ENCODE measurements at regions not wholly inside any gene's neighbourhood (a gene's known extent, or its start where the extent isn't known, plus 50 kb on each side); places are given as distances from the start of the nearest gene placed in this dataset.
"Not testable (repeated sequence)": the region's sequence is repeated elsewhere in the genome, so short reads cannot be mapped to it uniquely, and the experiment has no call there.

DNA sequence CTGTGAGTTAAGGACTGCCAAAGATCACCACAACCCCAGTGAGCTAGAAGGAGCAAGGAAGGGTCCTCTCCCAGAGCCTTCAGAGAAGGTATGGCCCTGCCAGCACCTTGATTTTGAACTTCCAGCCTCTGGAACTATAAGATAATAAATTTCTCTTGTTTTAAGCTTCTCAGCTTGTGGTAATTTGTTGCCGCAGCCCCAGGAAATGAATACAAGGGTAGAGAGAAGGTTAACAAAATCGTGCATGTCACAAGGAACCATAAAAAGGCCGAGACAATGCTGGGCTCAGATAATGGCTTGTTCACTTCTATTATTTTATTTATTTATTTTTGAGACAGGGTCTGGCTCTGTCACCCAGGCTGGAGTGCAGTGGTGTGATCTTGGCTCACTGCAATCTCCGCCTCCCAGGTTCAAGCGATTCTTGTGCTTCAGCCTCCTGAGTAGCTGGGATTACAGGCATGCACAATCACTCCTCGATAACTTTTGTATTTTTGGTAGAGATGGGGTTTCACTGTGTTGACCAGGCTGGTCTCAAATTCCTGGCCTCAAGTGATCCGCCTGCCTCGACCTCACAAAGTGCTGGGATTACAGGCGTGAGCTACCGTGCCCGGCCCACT, 71.5 kb downstream of the WSB1 start:
- intact Hi-C loops (cut with DNase I, micrococcal nuclease); DNase-seq; ATAC-seq: not testable (repeated sequence)

- DNase-seq: no peak
- no peak for ATAC-seq
- intact Hi-C loops (cut with DNase I, micrococcal nuclease): no loop called here
Measured at GRCh38 chr17:27366437-27366836, 72.5 kb downstream of the WSB1 start.

DNA sequence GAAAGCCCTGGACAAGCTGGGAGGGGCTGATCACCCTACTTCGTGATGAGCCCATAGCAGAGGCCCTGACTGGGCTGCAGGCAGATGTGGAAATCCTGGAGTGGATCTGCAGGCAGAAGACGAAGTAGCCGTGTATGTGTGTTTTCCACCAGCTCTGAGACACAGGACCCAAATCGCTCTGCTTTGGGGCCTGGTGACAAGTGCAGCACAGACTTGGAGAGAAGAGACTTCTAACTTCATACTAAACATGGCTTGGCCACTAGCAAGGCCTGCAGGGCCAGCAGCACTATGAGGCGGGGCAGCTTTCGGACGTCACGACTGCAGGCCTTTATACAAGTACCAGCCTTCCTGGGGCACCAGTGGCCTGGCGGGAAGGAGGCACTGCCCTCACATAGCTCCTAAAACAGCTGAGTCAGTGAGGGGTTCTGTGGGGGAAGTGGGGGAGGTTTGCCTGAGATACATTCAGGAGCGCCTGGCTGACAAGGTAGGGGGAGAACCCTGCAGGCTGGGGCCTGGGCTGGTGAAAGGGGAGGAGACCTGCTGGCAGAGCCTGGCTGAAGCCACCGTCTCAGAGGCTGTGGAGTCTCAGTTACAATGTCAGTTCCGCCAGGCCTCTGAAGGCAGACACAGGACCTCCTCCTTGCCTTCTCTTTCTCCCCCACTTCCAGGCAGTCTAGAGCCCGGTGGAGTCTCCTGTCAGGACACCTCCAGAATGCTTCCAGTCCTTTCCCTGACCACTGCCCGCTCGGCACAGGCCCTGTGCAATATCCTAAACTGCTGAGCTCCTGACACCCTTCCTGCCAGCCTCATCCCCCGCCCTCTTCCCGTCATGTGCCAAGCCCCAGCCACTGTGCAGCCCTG, 73.4 kb downstream of the WSB1 start:
- ATAC-seq: no peak
- intact Hi-C loops (cut with DNase I, micrococcal nuclease): no loop called here
- DNase-seq: peak in 1 of 2 donors; percentile 49

GRCh38 chr17:27368151-27368795, 74.4 kb downstream of the WSB1 start:
- no peak for ATAC-seq
- intact Hi-C loops (cut with DNase I, micrococcal nuclease): no loop called here
- DNase-seq: no peak

DNA sequence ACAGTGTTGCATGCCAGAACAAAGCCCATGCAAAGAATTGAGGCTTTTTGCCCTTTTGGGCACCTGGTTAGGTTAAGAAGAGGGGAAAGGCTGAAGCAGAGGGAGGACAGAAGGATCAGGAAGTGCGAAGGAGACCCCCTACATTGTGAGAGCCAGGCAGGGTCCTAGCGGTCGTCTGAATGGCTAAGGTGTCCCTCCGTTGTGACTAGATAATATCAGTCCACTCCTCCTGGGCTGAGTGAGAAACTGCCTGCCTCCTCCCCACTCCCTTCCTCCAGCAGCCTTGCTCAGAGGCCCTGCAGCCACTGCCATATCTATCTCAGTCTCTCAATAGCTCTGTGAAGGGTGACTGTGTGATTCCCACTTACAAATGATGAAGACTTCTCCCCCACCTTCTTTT, 75.1 kb downstream of the WSB1 start:
- no peak for DNase-seq
- no peak for ATAC-seq
- intact Hi-C loops (cut with DNase I, micrococcal nuclease): no loop called here

- intact Hi-C loops (cut with DNase I, micrococcal nuclease): no loop called here
- ATAC-seq: no peak
- no peak for DNase-seq
Measured at GRCh38 chr17:27370776-27371175, 76.9 kb downstream of the WSB1 start.

DNA sequence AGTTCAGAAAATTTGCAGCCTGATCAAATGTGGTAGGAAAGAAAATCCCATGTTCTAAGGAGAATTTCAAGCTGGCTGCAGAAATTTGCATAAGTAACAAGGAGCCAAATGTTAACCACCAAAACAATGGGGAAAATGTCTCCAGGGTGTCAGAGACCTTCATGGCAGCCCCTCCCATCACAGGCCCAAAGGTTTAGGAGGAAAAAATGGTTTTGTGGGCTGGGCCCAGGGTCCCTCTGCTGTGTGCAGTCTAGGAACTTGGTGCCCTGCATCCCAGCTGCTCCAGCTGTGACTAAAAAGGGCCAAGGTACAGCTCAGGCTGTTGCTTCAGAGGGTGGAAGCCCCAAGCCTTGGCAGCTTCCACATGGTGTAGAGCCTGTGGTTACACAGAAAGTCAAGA, 79.8 kb downstream of the WSB1 start:
- DNase-seq; intact Hi-C loops (cut with DNase I, micrococcal nuclease); ATAC-seq: not testable (repeated sequence)

GRCh38 chr17:27376637-27377547, 79.4 kb upstream of the KSR1 start:
- DNase-seq: no peak
- intact Hi-C loops (cut with DNase I, micrococcal nuclease): no loop called here
- no peak for ATAC-seq

DNA sequence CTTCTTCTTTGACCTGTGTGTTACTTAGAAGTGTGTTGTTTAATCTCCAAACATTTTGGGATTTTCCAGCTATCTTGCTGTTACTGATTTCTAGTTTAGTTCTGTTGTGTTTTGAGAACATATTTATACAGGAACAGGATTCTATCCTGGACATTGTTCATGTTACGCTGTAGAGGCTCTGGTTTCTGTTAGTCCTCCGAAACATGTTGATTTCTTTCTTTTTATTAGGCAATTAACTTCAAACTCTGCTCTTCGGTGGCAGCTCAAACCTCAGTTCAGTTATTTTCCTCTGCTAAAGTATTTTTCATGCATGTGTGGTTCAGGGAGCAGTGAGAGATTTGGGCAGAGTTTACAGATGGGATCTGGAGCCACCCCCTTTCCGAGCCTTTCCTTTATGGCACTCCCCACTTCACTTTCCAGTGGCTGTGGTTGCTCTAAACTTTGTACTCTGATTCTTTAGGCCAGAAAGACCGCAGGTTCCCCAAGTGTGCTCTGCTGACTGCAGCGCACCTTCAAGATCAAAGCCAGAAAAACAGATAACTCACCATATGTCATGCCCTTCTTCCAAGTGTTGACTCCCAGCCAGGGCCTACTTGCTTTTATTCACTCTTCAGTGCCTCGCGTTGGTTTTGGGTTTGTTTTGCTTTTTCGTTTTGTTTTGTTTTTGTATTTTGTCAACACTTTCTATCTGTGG, 77.6 kb upstream of the KSR1 start:
- ATAC-seq (no peak), DNase-seq (no peak)
- intact Hi-C loops (cut with DNase I, micrococcal nuclease): no loop called here

- intact Hi-C loops (cut with DNase I, micrococcal nuclease): no loop called here
- peak; percentile 43 to 56 for DNase-seq
- peak; percentile 54 for ATAC-seq
Measured at GRCh38 chr17:27379888-27380533, 76.2 kb upstream of the KSR1 start.

DNA sequence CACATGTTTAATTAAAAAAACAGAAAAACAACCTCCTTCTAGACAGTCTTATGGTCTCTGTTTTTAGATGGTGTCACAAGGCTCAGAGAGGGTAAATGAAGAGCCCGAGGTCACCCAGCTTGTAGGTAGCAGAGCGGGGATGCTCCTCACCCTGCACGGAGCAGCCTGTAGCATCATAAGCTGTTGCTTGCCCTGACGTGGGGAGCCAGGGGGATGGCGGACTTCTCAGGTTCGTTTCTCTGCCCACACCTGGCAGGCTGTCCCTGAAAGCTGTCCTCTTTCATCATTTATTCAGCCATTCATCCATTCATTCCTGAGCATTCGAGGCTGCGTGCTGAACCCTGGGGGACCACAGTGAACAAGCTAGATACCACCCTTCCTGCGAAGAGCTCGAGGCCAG, 75.7 kb upstream of the KSR1 start:
- intact Hi-C loops (cut with DNase I, micrococcal nuclease): no loop called here
- DNase-seq (no peak), ATAC-seq (no peak)

GRCh38 chr17:27381007-27381501, 75.2 kb upstream of the KSR1 start:
- peak; percentile 40 to 76 for DNase-seq
- peak; percentile 70 for ATAC-seq
- intact Hi-C loops (cut with DNase I, micrococcal nuclease): no loop called here

GRCh38 chr17:27382025-27382424, 74.2 kb upstream of the KSR1 start:
- DNase-seq: no peak
- intact Hi-C loops (cut with DNase I, micrococcal nuclease): no loop called here
- no peak for ATAC-seq

DNA sequence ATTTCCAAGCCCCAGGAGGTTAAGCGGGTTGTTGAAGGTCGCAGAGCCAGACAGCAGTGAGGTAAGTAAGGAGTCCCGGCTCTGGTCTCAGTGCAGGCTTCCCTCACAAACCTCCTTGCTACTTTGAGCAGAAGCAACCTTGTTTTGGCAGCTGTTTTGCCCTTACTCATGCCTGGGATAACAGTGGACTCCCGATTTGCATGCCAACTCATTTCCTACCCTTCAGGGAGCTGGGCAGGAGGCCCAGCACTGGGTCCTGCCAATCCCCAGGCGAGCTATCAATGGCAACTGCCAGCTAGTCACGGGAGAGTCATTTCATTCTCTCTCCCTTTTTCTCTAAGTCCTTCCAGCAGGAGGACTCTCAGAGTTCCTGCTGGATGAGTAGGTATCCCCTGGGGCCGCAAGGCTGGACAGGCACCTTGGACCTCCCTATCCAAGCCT, 72.0 kb upstream of the KSR1 start:
- DNase-seq (no peak), ATAC-seq (no peak)
- intact Hi-C loops (cut with DNase I, micrococcal nuclease): no loop called here

- no peak for DNase-seq
- ATAC-seq: no peak
- intact Hi-C loops (cut with DNase I, micrococcal nuclease): no loop called here
Measured at GRCh38 chr17:27384726-27385125, 71.5 kb upstream of the KSR1 start.

- no peak for ATAC-seq
- DNase-seq: no peak
- intact Hi-C loops (cut with DNase I, micrococcal nuclease): no loop called here
Measured at GRCh38 chr17:27385626-27386025, 70.6 kb upstream of the KSR1 start.

DNA sequence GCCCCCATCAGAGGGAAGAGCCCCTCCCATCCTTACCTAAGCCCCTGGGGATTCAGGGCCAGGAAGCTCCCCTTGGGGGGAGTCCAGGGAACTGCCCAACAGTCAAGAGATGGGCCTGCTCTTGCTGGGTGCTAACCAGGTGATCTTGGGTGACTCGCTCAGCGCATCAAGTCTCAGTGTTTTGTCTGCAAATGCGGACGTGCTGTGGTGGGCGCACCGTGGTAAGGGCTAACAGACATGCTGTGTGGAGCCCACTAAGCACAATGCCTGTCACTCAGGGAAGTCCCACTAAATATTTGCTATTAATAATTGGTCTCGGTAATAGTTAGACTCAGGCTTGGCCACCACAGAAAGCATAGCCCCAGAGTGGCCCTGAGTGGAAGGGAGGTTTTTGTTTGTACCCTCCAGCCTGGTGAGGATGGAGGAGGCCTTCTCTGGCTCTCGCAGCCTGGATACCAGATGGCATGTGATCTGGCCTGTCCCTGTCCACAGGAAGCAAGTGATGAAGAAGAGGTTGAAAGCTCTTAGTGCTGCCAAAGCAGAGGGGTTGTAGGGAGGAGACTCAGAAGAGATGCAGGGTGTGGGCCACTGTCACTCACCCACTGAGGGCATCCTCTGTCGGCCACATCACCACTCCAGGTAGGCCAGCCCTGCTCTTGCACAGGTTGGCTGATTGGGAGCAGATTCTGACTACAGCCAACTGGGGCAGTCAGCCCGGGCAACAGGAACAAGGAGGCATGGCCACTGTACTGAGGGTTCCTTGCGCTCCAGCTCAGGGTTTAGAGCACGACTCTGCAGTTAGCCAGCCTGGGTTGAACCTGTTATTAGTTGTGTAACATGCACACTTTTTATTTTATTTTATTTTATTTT, 69.8 kb upstream of the KSR1 start:
- intact Hi-C loops (cut with DNase I, micrococcal nuclease): no loop called here
- no peak for DNase-seq
- no peak for ATAC-seq

Data from left colon (tissue), 2 donors.